Heart left ventricle (tissue), 13 donors: ENCODE measurements at regions not wholly inside any gene's neighbourhood (a gene's known extent, or its start where the extent isn't known, plus 50 kb on each side); places are given as distances from the start of the nearest gene placed in this dataset.
"Not testable (repeated sequence)": the region's sequence is repeated elsewhere in the genome, so short reads cannot be mapped to it uniquely, and the experiment has no call there.

Experiments
- CTCF ChIP-seq, 12 donors: fragments of 200-600 bp; sonication (generic) in 4 of 12; IDR thresholded peaks; one replicate each; pipeline versions ENCODE4 v1.5.0 to v1.8.0; 2018 to 2022; ENCODE audit warnings: antibody characterized with exemption in 12 of 12, mild to moderate bottlenecking in 5 of 12
- POLR2A ChIP-seq, 2 donors: fragments of 450-650 bp; IDR thresholded peaks; one replicate each; pipeline ENCODE4 v1.6.1; 2017; ENCODE audit warnings: antibody characterized with exemption in 2 of 2, mild to moderate bottlenecking in 2 of 2, moderate library complexity in 2 of 2
- donor health status: ischemic (EF 13 %, LVEDD 7.1; RV severe dilation, severe dysfunction).
- donor health status: DM: no; HTN: yes; CAD: no.
- donor health status: DM: no; HTN: no; CAD: no.
- donor health status: ischemic (EF 25% LVEDD 6.9; RV normal size, moderate dysfunction).
- donor health status: ischemic (EF 25% LVEDD 5.7; RV mildly dilated, moderate dysfunction).
- donor health status: ischemic (EF 35%, LVEDD 5.7; RV mildly dilated, moderate dysfunction).
- donor health status: nonischemic (EF 11% LVEDD 7.7; RV severe dilation, severe dysfunction).
- donor health status: DM: yes; HTN: yes; CAD: no.
- donor health status: PGD.
- donor health status: ischemic (EF 29% LVEDD 5.4; RV normal size, mild dysfunction).
- donor health status: nonischemic (EF 23%, LVEDD 6.1; RV moderate dilation, normal function).

GRCh38 chr4:3984796-3985195, 218.6 kb downstream of the ADRA2C start:
- not testable (repeated sequence) for TF ChIP-seq POLR2A (IDR thresholded peaks at IDR 0.05)
- peak in 9 of 12 donors; percentile 14 to 56 (median 39) for TF ChIP-seq CTCF (IDR thresholded peaks at IDR 0.05)
